Memory B cell (primary cell): ENCODE measurements at regions not wholly inside any gene's neighbourhood (a gene's known extent, or its start where the extent isn't known, plus 50 kb on each side); places are given as distances from the start of the nearest gene placed in this dataset.
"Not testable (repeated sequence)": the region's sequence is repeated elsewhere in the genome, so short reads cannot be mapped to it uniquely, and the experiment has no call there.

Source experiments
- ATAC-seq: fragments of 150-1000 bp; cut with Tn5 transposase; 2 replicates; pipeline ENCODE4 v1.10.0; 2021; ENCODE audit warnings: low read depth, mild to moderate bottlenecking, moderate library complexity
- DNase-seq, 2 donors: peaks; one replicate each; pipeline ENCODE4 v3.0.0; 2022; ENCODE audit warnings: low spot score in 2 of 2
- H3K27ac Mint-ChIP-seq: one replicate; pipeline ENCODE4 v1.8.0; 2022; ENCODE audit warnings: mild to moderate bottlenecking, moderate library complexity, mixed read lengths
- H3K27me3 Mint-ChIP-seq: one replicate; pipeline ENCODE4 v1.8.0; 2022; ENCODE audit warnings: mixed read lengths
- H3K36me3 Mint-ChIP-seq: one replicate; pipeline ENCODE4 v1.8.0; 2022; ENCODE audit warnings: mild to moderate bottlenecking, mixed read lengths
- H3K4me1 Mint-ChIP-seq: one replicate; pipeline ENCODE4 v1.8.0; 2022; ENCODE audit warnings: mixed read lengths
- H3K4me3 Mint-ChIP-seq: one replicate; pipeline ENCODE4 v1.8.0; 2022; ENCODE audit warnings: mild to moderate bottlenecking, moderate library complexity, mixed read lengths
- H3K9me3 Mint-ChIP-seq: one replicate; pipeline ENCODE4 v1.8.0; 2022; ENCODE audit warnings: mixed read lengths

DNA sequence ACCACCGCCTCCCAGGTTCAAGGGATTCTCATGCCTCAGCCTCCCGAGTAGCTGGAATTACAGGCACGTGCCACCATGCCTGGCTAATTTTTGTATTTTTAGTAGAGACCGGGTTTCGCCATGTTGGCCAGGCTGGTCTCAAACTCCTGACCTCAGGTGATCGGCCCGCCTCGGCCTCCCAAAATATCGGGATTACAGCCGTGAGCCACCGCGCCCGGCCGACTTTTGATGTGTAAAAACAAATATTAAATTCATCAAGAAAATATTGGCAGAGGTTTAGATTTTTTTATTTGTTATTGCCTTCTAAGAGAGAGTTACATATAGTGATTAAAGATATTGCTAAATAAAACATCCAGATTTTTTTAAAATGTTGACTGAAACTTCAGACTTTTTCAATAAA lies 390.8 kb upstream of the SLC10A2 start:
- H3K4me1 Mint-ChIP-seq, H3K27ac Mint-ChIP-seq, H3K9me3 Mint-ChIP-seq, H3K27me3 Mint-ChIP-seq, H3K4me3 Mint-ChIP-seq, DNase-seq, ATAC-seq, H3K36me3 Mint-ChIP-seq: not testable (repeated sequence)

DNA sequence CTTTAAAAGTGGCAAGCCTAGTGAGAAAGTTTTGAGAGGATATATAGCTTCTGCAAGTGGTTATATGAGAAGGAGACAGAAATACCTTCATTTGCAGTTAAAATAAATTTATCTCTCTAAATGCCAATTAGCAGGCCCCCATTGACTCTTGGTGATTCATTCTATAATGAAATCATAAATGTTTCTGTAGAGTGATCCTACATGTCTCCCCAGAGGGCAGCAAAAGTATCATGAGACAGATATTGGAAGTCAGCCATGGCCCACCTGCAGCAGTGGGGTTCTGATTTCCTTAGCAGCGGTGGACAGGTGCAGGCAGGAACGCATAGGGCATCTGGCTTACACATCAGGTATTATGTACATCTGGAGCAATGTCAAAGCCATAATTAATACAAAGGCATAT lies 385.4 kb upstream of the SLC10A2 start:
- H3K4me1 Mint-ChIP-seq: no peaks in the 10 kb centered on the region
- DNase-seq (no peak), ATAC-seq (no peak)
- no peak overlapping the region for H3K27ac Mint-ChIP-seq
- H3K9me3 Mint-ChIP-seq: no peaks in the 10 kb centered on the region
- no peaks in the 10 kb centered on the region for H3K27me3 Mint-ChIP-seq
- H3K36me3 Mint-ChIP-seq: no peaks in the 10 kb centered on the region
- H3K4me3 Mint-ChIP-seq: no peak overlapping the region

DNA sequence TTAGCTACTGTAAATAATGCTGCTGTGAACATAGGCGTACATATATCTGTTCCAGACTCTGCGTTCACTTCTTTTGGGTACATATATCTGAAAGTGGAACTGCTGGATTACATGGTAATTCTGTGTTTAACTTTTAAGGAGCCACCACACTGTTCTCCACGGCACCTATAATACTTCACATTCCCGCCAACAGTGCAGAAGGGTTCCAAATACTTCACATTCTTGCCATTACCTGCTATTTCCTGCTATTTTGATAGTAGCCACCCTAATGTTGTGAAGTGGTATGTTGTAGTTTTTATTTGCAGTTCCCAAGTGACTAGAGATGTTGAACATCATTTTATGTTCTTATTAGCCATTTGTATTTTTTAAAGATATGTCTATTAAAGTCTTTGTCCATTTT lies 377.4 kb upstream of the SLC10A2 start:
- Mint-ChIP-seq H3K4me1 (no peaks in the 10 kb centered on the region), H3K9me3 (peaks cover 3% of the 10 kb centered on the region), H3K27me3 (no peaks in the 10 kb centered on the region), H3K36me3 (no peaks in the 10 kb centered on the region), H3K27ac (no peak overlapping the region), H3K4me3 (no peak overlapping the region)
- DNase-seq (no peak), ATAC-seq (no peak)

DNA sequence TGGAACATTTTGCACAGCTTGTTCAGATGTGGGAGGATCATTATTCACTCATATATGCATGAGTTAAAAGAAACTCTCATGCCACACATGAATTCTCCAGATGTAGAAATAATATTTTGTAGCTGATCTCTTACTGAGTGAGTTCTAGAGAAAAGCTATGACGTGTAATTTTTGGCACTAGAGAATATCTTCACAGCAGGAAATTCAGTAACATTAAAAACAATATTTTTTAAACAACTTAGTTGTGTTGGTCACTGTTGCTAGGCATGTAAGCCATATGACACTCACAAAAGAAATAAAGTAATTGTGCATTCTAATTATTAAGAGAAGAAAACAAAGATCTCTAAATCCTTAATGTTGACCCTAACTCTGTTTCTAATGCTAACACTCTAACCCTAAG lies 371.4 kb upstream of the SLC10A2 start:
- no peaks in the 10 kb centered on the region for H3K27me3 Mint-ChIP-seq
- H3K9me3 Mint-ChIP-seq: no peaks in the 10 kb centered on the region
- no peaks in the 10 kb centered on the region for H3K4me1 Mint-ChIP-seq
- H3K27ac Mint-ChIP-seq: no peak overlapping the region
- no peak for ATAC-seq
- no peak for DNase-seq
- H3K4me3 Mint-ChIP-seq: no peak overlapping the region
- H3K36me3 Mint-ChIP-seq: no peaks in the 10 kb centered on the region

DNA sequence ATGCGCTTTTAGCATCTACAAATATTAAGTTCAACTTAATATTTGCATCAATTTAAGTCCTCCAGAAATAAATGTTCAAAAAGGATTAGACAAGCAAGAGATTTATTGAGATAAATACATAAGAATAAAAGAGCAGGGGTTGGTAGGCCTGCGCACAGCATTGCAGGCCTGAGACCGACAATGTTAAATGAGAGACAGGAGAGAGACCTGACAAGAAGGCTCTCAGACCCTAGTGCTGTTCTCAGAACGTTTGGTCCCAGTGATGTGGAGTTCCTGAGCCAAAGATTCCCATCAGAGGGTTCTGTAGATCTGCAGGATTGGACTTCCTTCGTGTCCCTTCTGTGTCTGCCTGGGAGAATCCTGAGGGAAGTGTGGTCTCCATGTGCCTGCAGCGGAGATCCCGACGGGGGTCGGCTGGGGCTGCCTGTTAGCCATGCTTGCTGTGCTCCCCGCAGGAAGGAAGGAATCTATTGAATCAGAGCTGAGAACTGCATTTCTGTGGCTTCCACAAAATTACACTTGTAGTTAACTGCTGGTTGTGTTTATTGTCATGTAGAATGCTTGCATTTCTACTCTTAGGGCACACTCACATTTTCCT lies 369.9 kb upstream of the SLC10A2 start:
- Mint-ChIP-seq H3K27me3 (no peaks in the 10 kb centered on the region), H3K9me3 (no peaks in the 10 kb centered on the region)

DNA sequence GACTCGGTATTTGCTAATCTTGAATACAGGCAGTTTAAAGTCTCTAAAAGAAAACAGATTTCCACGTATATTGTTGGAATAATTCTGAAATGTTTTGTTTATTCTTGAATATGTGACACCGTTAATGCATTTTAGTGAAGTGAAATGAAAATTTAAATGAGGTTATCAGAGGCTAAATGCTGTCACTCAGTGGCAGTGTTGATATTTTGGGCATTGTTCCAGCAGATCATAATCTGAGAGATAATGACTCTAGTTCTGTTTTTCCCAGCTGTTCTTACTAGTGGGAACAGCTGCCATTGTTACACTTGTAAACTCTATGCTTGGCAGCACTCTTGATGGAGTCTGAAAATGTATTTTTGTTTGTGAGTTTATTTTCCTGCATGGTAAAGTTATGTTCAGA lies 365.6 kb upstream of the SLC10A2 start:
- Mint-ChIP-seq H3K4me3 (no peak overlapping the region), H3K27ac (no peak overlapping the region), H3K9me3 (peaks cover 6% of the 10 kb centered on the region), H3K27me3 (no peaks in the 10 kb centered on the region), H3K4me1 (no peaks in the 10 kb centered on the region), H3K36me3 (no peaks in the 10 kb centered on the region)
- no peak for DNase-seq
- no peak for ATAC-seq

More for the DNA sequence above, 369.9 kb upstream of the SLC10A2 start:
- Mint-ChIP-seq H3K4me3 (no peak overlapping the region), H3K27ac (no peak overlapping the region), H3K4me1 (no peaks in the 10 kb centered on the region), H3K36me3 (no peaks in the 10 kb centered on the region)
- DNase-seq (no peak), ATAC-seq (no peak)

DNA sequence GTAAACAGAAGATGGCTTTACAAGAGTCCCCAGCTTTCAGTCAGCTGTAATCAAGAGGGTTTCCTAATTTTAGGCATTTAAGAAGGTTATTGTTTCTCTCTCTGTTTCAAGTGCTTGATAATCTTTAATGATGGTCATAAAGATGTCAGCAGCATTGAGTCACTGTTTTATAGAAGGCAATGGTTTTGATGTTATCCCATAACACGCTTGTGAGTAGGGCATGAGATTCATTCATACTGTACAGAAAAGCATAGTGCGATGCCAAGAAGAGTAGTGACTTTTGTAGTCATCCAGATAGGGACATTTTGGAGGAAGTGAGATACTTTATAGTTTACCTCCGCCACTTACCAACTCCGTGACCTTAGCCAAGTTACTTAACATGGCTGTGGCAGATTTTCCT lies 364.2 kb upstream of the SLC10A2 start:
- H3K27me3 Mint-ChIP-seq: no peaks in the 10 kb centered on the region
- H3K27ac Mint-ChIP-seq: no peak overlapping the region
- H3K4me3 Mint-ChIP-seq: no peak overlapping the region
- no peak for ATAC-seq
- H3K36me3 Mint-ChIP-seq: no peaks in the 10 kb centered on the region
- H3K9me3 Mint-ChIP-seq: peaks cover 6% of the 10 kb centered on the region
- no peaks in the 10 kb centered on the region for H3K4me1 Mint-ChIP-seq
- no peak for DNase-seq

DNA sequence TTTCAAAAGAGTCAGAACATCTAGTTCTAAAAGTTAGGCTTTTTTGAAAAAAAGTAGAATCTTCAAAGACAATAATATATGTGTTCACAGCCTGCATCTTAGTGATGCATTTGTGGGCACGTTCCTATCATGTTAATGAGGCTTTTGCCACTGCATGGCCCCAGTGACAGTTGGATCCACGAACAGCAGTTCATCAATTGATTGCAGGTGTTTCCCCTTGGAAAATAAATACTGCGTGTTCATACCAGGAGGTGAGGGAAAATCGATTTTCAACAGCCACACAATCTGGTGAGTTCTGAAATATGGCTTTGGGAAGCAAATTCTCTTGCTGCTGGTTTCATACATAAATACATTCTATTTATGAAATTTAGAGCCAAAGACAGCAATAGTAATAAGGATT lies 343.8 kb upstream of the SLC10A2 start:
- DNase-seq: no peak
- no peaks in the 10 kb centered on the region for H3K4me1 Mint-ChIP-seq

DNA sequence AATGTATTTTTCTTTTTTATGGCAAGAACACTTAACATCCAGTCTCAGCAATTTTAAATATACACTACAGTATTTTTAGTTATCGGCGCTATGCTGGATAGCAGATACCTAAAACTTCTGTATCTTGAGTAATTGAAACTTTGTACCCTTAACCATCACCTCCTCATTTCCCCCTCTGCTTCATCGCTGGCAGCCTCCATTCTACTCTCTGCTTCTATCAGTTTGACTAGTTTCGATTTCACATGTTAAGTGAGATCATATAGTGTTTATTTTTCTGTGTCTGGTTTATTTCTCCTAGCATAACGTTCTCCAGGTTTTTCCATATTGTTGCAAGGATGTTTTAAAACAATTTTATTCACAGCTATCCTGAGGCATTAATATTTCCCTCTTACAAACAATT lies 340.8 kb upstream of the SLC10A2 start:
- Mint-ChIP-seq H3K27ac (no peak overlapping the region), H3K9me3 (peaks cover 3% of the 10 kb centered on the region), H3K36me3 (no peaks in the 10 kb centered on the region), H3K4me1 (no peaks in the 10 kb centered on the region), H3K4me3 (no peak overlapping the region), H3K27me3 (no peaks in the 10 kb centered on the region)
- ATAC-seq (no peak), DNase-seq (no peak)

More for the DNA sequence above, 343.8 kb upstream of the SLC10A2 start:
- Mint-ChIP-seq H3K36me3 (no peaks in the 10 kb centered on the region), H3K27ac (no peak overlapping the region), H3K27me3 (no peaks in the 10 kb centered on the region), H3K4me3 (no peak overlapping the region), H3K9me3 (peaks cover 3% of the 10 kb centered on the region)
- no peak for ATAC-seq

DNA sequence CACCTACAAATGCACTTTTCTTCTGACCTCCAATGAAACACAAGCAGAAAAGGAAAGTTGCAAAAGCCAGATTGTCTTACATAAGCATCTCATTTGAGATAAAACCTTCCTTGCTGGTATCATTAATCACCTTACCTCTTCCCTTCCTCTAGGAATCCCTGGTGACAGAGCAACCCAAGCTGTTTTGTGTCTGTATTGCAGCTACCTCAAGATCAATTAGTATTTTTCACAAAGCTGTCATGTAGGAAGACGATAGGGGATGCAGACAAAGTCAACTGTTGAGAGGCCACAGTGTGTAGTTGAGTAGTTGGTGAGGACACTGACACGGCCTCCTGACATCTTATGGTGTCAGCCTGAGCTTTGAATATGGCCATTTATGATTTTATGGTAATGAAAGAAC lies 339.1 kb upstream of the SLC10A2 start:
- ATAC-seq (no peak), DNase-seq (no peak)
- no peaks in the 10 kb centered on the region for H3K36me3 Mint-ChIP-seq
- no peaks in the 10 kb centered on the region for H3K9me3 Mint-ChIP-seq
- H3K27ac Mint-ChIP-seq: no peak overlapping the region
- H3K4me3 Mint-ChIP-seq: no peak overlapping the region
- H3K4me1 Mint-ChIP-seq: no peaks in the 10 kb centered on the region
- H3K27me3 Mint-ChIP-seq: no peaks in the 10 kb centered on the region

DNA sequence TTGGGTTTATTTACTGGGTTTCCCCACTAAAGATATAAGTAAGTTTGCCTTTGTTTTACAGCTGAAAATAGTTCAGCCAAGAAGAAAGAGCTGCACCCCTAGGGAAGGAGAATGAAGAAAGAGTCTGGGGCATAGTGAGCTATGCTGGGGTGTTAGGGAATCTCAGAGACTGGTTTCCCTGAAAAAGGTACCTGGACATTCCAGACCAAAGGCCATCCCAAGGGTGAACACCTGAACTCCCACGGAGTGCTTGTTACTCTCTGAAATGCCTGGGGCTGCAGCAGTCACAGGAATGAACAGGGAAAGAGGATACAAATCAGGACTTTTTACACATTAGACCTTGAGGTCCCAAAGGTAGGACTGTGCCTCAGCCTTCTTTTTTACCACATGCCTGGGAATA lies 337.6 kb upstream of the SLC10A2 start:
- Mint-ChIP-seq H3K9me3 (no peaks in the 10 kb centered on the region), H3K4me1 (no peaks in the 10 kb centered on the region), H3K4me3 (no peak overlapping the region), H3K27me3 (no peaks in the 10 kb centered on the region), H3K27ac (no peak overlapping the region), H3K36me3 (no peaks in the 10 kb centered on the region)
- ATAC-seq (no peak), DNase-seq (no peak)

DNA sequence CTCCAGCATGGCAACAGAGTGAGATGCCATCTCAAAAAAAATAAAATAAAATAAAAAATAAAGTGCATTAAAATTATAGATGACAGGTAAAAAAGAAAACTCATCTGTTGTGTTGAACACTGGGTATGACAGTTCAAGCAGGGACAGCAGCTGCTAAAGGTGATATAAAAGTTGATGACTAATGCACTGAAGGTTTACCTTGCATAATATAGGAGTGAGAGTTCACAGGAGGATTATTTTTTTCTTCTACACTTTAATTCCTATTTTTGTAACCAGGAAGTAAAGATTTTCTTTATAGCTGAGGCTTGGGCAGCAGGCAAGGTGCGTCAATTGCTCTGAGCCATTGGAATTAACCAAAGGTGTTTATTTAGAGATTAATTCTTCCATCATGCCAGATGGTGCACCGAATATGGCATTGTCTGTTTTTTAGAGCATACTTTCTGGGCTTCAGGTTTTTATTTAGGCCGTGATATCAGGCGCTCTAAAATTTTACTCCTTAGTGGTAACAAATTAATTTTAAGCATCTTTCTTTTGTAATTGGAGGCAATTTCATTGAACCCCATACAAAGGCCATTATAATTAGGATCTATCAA lies 337.0 kb upstream of the SLC10A2 start:
- Mint-ChIP-seq H3K27ac (no peak overlapping the region), H3K9me3 (no peaks in the 10 kb centered on the region), H3K27me3 (no peaks in the 10 kb centered on the region), H3K4me3 (no peak overlapping the region), H3K4me1 (no peaks in the 10 kb centered on the region), H3K36me3 (no peaks in the 10 kb centered on the region)
- no peak for DNase-seq
- ATAC-seq: no peak

DNA sequence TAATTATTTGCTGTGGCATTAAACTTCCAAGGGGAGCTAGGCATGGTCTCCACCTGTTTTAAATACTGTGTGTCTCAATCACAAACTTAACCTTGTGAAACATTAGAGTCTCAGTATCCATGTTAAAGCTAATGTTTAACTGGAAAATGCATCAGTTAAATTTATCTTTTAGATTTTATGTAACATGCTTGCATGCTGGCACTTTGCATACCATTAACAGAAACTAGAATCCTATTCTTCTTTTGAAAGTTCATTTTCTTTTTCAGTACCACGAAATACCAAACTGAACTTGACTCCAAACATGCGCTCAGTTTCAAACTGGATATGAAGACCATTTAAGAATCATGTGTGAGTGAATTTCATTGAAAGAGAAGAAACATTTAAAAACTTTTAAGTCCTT lies 328.9 kb upstream of the SLC10A2 start:
- Mint-ChIP-seq H3K4me3 (no peak overlapping the region), H3K27ac (no peak overlapping the region), H3K9me3 (peaks cover 2% of the 10 kb centered on the region), H3K4me1 (no peaks in the 10 kb centered on the region), H3K27me3 (no peaks in the 10 kb centered on the region), H3K36me3 (no peaks in the 10 kb centered on the region)
- no peak for DNase-seq
- ATAC-seq: no peak

DNA sequence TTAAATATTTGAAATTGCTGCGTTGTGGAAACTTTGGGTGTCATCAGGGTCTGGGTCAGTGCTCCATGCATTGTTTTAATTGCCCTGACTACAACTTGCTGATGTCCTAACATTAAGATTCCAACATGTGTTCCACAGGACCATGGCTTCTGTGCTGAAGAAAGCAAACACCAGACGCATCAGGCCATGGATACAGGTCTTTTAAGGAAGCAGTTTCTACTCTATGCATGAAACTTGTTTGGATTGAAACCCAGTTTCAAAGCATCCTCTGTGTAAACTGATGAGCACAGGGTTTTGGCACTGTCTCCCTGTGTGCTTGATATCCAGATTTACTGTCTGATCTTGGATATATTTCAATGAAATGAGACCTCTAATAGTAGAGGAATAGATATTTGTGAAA lies 328.4 kb upstream of the SLC10A2 start:
- Mint-ChIP-seq H3K4me1 (no peaks in the 10 kb centered on the region), H3K9me3 (peaks cover 2% of the 10 kb centered on the region), H3K4me3 (no peak overlapping the region), H3K36me3 (no peaks in the 10 kb centered on the region), H3K27ac (no peak overlapping the region), H3K27me3 (no peaks in the 10 kb centered on the region)
- DNase-seq (no peak), ATAC-seq (no peak)

DNA sequence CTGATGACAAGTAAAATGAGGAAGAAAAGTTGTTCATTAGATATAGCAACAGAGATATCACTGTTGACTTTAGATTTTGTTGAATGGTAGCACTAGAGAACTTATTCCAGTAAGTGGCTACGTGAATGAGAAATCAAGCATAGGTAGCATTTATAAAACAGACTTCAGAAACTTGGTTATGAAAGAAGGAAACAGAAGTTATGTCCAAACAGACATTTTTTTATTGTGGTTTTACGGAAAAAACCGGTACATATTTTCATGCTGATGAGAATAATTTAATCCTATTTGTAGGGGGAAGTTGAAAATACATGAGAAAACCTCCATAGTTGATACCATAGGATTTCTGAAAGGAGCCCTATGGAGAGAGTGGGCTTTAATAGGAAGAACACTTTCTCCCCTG lies 325.7 kb upstream of the SLC10A2 start:
- Mint-ChIP-seq H3K4me1 (no peaks in the 10 kb centered on the region), H3K4me3 (no peak overlapping the region), H3K9me3 (peaks cover 2% of the 10 kb centered on the region), H3K27me3 (no peaks in the 10 kb centered on the region), H3K27ac (no peak overlapping the region), H3K36me3 (no peaks in the 10 kb centered on the region)
- DNase-seq (no peak), ATAC-seq (no peak)
